B cell (primary cell): ENCODE measurements at regions not wholly inside any gene's neighbourhood (a gene's known extent, or its start where the extent isn't known, plus 50 kb on each side); places are given as distances from the start of the nearest gene placed in this dataset.

Source experiments
- ATAC-seq: fragments of 200-7000 bp; cut with Tn5 transposase; one replicate; pipeline ENCODE4 v1.10.0; 2021; ENCODE audit warnings: low read depth, mild to moderate bottlenecking, moderate number of reproducible peaks, moderate library complexity
- CTCF ChIA-PET: fragments of 350-600 bp; sonication (Branson Sonifier 250); formaldehyde crosslinking; loops from one replicate; lab custom pipeline; 2021; ENCODE audit warnings: antibody characterized with exemption, inconsistent platforms; lab: Charles Lee
- POLR2A ChIA-PET: fragments of 350-600 bp; sonication (Branson Sonifier 250); formaldehyde crosslinking; loops from one replicate; lab custom pipeline; 2021; ENCODE audit warnings: antibody characterized with exemption; lab: Charles Lee
- DNase-seq: peaks from one replicate; pipeline ENCODE4 v3.0.0; 2013
- H2AFZ ChIP-seq: 2 replicates; pipeline ENCODE4 v1.6.1; 2012; ENCODE audit warnings: mild to moderate bottlenecking, low read depth, low read length; ENCODE audit not compliant: insufficient read depth, poor library complexity, severe bottlenecking
- H3K27ac ChIP-seq, 2 donors: 1 replicate in 1 of 2; 2 replicates in 1 of 2; pipeline ENCODE4 v1.5.1; 2012 to 2013; ENCODE audit warnings: low read length in 2 of 2, mild to moderate bottlenecking in 2 of 2, moderate library complexity in 1 of 2
- H3K27me3 ChIP-seq, 4 experiments: fragments of 200-600 bp in 1 of 4; sonication (generic) in 1 of 4; replicated peaks in 1 of 4; 1 replicate in 2 of 4; 2 replicates in 2 of 4; pipeline versions ENCODE4 v1.6.1 to v1.7.0; 2013 to 2016; ENCODE audit warnings: low read length in 3 of 4, mild to moderate bottlenecking in 2 of 4, mixed read lengths in 1 of 4, moderate library complexity in 1 of 4; ENCODE audit not compliant: insufficient read depth in 4 of 4, control insufficient read depth in 3 of 4; ENCODE audit errors: control extremely low read depth in 1 of 4
- H3K36me3 ChIP-seq, 2 experiments: replicated peaks in 1 of 2; 1 replicate in 1 of 2; 2 replicates in 1 of 2; pipeline versions ENCODE4 v1.6.1 to v1.7.1; 2013; ENCODE audit warnings: low read length in 1 of 2; ENCODE audit not compliant: insufficient read depth in 2 of 2, control insufficient read depth in 1 of 2; ENCODE audit errors: control extremely low read depth in 1 of 2, extremely low read depth in 1 of 2
- H3K4me1 ChIP-seq, 2 donors: fragments of 200-600 bp in 1 of 2; sonication (generic) in 1 of 2; 1 replicate in 1 of 2; 2 replicates in 1 of 2; pipeline versions ENCODE4 v1.5.1 to v1.6.1; 2013 to 2017; ENCODE audit warnings: low read length in 2 of 2; ENCODE audit not compliant: control insufficient read depth in 2 of 2, insufficient read depth in 2 of 2
- H3K4me2 ChIP-seq: replicated peaks from 2 replicates; pipeline ENCODE3; 2012; ENCODE audit warnings: mild to moderate bottlenecking, low read depth, low read length; ENCODE audit not compliant: poor library complexity, severe bottlenecking
- H3K4me3 ChIP-seq, 5 experiments: fragments of 200-600 bp in 1 of 5; sonication (generic) in 1 of 5; 1 replicate in 3 of 5; 2 replicates in 2 of 5; pipeline versions ENCODE4 v1.5.1 to v1.7.0; 2011 to 2016; ENCODE audit warnings: low read length in 4 of 5, mild to moderate bottlenecking in 4 of 5, low read depth in 2 of 5, control low read depth in 1 of 5, moderate library complexity in 1 of 5; ENCODE audit not compliant: insufficient read depth in 1 of 5; ENCODE audit errors: control extremely low read depth in 1 of 5, extremely low read depth in 1 of 5
- H3K79me2 ChIP-seq: fragments of 200-600 bp; sonication (generic); one replicate; pipeline ENCODE4 v1.6.0; 2016; ENCODE audit warnings: low read length; ENCODE audit not compliant: control insufficient read depth, insufficient read depth
- H3K9ac ChIP-seq: fragments of 200-600 bp; sonication (generic); 2 replicates; pipeline ENCODE4 v1.6.1; 2017; ENCODE audit warnings: mild to moderate bottlenecking, low read length, moderate library complexity
- H3K9me3 ChIP-seq, 3 donors: one replicate each; pipeline versions ENCODE4 v1.6.1 to v1.7.1; 2013; ENCODE audit warnings: low read length in 2 of 3; ENCODE audit not compliant: control insufficient read depth in 2 of 3, insufficient read depth in 1 of 3; ENCODE audit errors: control extremely low read depth in 1 of 3
- H4K20me1 ChIP-seq: 2 replicates; pipeline ENCODE4 v1.6.0; 2012; ENCODE audit warnings: mild to moderate bottlenecking, low read length; ENCODE audit not compliant: insufficient read depth, control insufficient read depth, poor library complexity, severe bottlenecking
- H3K27ac Mint-ChIP-seq: one replicate; pipeline ENCODE4 v1.8.0; 2021; ENCODE audit warnings: mixed read lengths
- H3K27me3 Mint-ChIP-seq: one replicate; pipeline ENCODE4 v1.8.0; 2021; ENCODE audit warnings: mixed read lengths
- H3K4me1 Mint-ChIP-seq: one replicate; pipeline ENCODE4 v1.8.0; 2021; ENCODE audit warnings: mixed read lengths
- H3K4me3 Mint-ChIP-seq: one replicate; pipeline ENCODE4 v1.8.0; 2021; ENCODE audit warnings: mixed read lengths
- H3K9me3 Mint-ChIP-seq: one replicate; pipeline ENCODE4 v1.8.0; 2022; ENCODE audit warnings: mixed read lengths; ENCODE audit not compliant: insufficient read depth
- CTCF ChIP-seq: fragments of 200-600 bp; IDR thresholded peaks from one replicate; pipeline ENCODE4 v1.8.0; 2022; ENCODE audit warnings: antibody characterized with exemption, mild to moderate bottlenecking
- EZH2 ChIP-seq: IDR thresholded peaks from 2 replicates; pipeline ENCODE4 v1.6.1; 2012; ENCODE audit warnings: borderline replicate concordance, low read depth, mild to moderate bottlenecking, moderate library complexity, low read length; ENCODE audit not compliant: insufficient read depth, poor library complexity, severe bottlenecking
- WGBS: methylation state at CpG from one replicate; pipeline ENCODE4 v1.1.5; 2013; ENCODE audit warnings: missing lambda C conversion rate; ENCODE audit not compliant: insufficient coverage; 5-methylcytosine and 5-hydroxymethylcytosine counted together
- intact Hi-C: fragments of 100-400 bp; cut with micrococcal nuclease; formaldehyde crosslinking; loops from one replicate; pipeline ENCODE4 v1.10.0; 2022

DNA sequence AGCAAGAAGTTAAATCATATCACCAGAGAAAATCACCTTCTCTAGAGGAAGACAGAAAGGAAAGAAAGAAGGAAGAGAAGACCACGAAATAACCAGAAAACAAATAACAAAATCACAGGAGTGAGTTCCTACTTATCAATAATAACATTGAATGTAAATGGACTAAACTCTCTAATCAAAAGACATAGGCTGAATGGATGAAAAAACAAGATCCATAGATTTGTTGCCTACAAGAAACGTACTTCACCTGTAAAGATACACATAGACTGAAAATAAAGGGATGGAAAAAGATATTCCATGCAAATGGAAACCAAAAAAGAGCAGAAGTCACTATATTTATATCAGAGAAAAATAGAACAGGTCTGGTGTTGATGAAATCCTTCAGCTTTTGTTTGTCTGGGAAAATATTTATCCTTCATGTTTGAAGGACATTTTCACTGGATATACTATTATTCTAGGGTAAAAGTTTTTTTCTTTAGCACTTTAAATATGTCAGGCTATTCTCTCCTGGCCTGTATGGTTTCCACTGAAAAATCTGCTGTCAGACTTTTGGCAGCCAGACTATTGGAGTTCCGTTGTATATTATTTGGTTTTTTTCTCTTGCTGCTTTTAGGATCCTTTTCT lies 202.5 kb upstream of the DUSP10 start:
- Histone ChIP-seq H3K27me3 (no peaks in the 10 kb centered on the region), H3K4me2 (no peak overlapping the region), H3K9me3 (peaks cover 0 to 19% (median 11%) of the 10 kb centered on the region in 3 donors), H3K27ac (no peak overlapping the region), H3K4me1 (peaks cover 15 to 17% of the 10 kb centered on the region in 2 donors), H3K36me3 (no peaks in the 10 kb centered on the region), H2AFZ (no peak overlapping the region), H4K20me1 (no peaks in the 10 kb centered on the region), H3K4me3 (no peak overlapping the region), H3K9ac (no peak overlapping the region), H3K79me2 (no peaks in the 10 kb centered on the region)
- Mint-ChIP-seq H3K27ac (no peak overlapping the region), H3K27me3 (no peaks in the 10 kb centered on the region), H3K4me1 (peaks cover 17% of the 10 kb centered on the region), H3K4me3 (no peak overlapping the region), H3K9me3 (peaks cover 7% of the 10 kb centered on the region)
- intact Hi-C loops, result no loop called here
- no CpG with 5 or more reads among the region's 3 CpGs for WGBS
- TF ChIP-seq EZH2 (no peak), CTCF (no peak)
- ChIA-PET POLR2A (no interaction called here), CTCF (no interaction called here)
- DNase-seq (no peak), ATAC-seq (no peak)

DNA sequence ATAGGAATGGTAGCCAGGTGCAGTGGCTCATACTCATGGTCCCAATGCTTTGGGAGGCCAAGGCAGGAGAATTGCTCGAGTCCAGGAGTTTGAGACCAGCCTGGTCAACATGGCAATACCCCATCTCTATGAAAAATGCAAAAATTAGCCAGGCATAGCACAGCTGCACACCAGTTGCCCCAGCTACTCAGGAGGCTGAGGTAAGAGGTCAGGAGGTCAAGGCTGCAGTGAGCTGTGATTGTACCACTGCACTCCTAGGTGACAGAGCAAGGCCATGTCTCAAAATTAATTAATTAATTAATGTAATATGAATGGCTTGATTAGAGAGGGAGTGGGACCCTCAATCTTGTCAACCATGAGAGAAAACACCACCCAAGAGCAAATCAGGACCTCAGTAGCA lies 198.7 kb upstream of the DUSP10 start:
- Histone ChIP-seq H4K20me1 (no peaks in the 10 kb centered on the region), H3K36me3 (no peaks in the 10 kb centered on the region), H3K9ac (no peak overlapping the region), H2AFZ (no peak overlapping the region), H3K4me2 (no peak overlapping the region), H3K79me2 (no peaks in the 10 kb centered on the region), H3K27me3 (no peaks in the 10 kb centered on the region), H3K27ac (no peak overlapping the region), H3K4me3 (no peak overlapping the region), H3K9me3 (peaks cover 0 to 16% (median 4%) of the 10 kb centered on the region in 3 donors), H3K4me1 (peaks cover 22 to 27% of the 10 kb centered on the region in 2 donors)
- no peak for ATAC-seq
- CTCF ChIA-PET, result no interaction called here
- Mint-ChIP-seq H3K4me3 (no peak overlapping the region), H3K27ac (no peak overlapping the region), H3K27me3 (no peaks in the 10 kb centered on the region), H3K4me1 (peaks cover 38% of the 10 kb centered on the region), H3K9me3 (peaks cover 7% of the 10 kb centered on the region)
- no peak for DNase-seq
- POLR2A ChIA-PET, result no interaction called here
- intact Hi-C loops, result no loop called here
- no CpG with 5 or more reads among the region's 1 CpG for WGBS
- TF ChIP-seq CTCF (no peak), EZH2 (no peak)
